DOHH2 (cell line): ENCODE measurements at regions not wholly inside any gene's neighbourhood (a gene's known extent, or its start where the extent isn't known, plus 50 kb on each side); places are given as distances from the start of the nearest gene placed in this dataset.

Experiments used
- H3F3A ChIP-seq: fragments of 200-600 bp; sonication (generic), shearing (Covaris generic); 2 replicates; pipeline ENCODE4 v1.6.0; 2016; ENCODE audit warnings: antibody characterized with exemption, mild to moderate bottlenecking; ENCODE audit not compliant: control insufficient read depth, insufficient read depth
- H3K27ac ChIP-seq: fragments of 200-600 bp; sonication (generic); 2 replicates; pipeline ENCODE4 v1.5.1; 2014; ENCODE audit warnings: low read depth, mild to moderate bottlenecking, low read length, moderate library complexity
- H3K27me3 ChIP-seq: fragments of 200-600 bp; sonication (generic); 2 replicates; pipeline ENCODE4 v1.6.1; 2014; ENCODE audit warnings: mild to moderate bottlenecking, low read length, mixed read lengths; ENCODE audit not compliant: control insufficient read depth
- H3K36me3 ChIP-seq: fragments of 200-600 bp; sonication (generic); 2 replicates; pipeline ENCODE4 v1.6.1; 2014; ENCODE audit warnings: mild to moderate bottlenecking, low read length, moderate library complexity, mixed read lengths; ENCODE audit not compliant: control insufficient read depth
- H3K4me1 ChIP-seq: fragments of 200-600 bp; sonication (generic); 2 replicates; pipeline ENCODE4 v1.6.1; 2014; ENCODE audit warnings: mild to moderate bottlenecking, low read length, mixed read lengths; ENCODE audit not compliant: control insufficient read depth
- H3K4me2 ChIP-seq: fragments of 200-600 bp; sonication (generic); 2 replicates; pipeline ENCODE4 v1.6.0; 2014; ENCODE audit warnings: mild to moderate bottlenecking, low read length, moderate library complexity
- H3K4me3 ChIP-seq: fragments of 200-600 bp; sonication (generic); 2 replicates; pipeline ENCODE4 v1.5.1; 2014; ENCODE audit warnings: mild to moderate bottlenecking, low read length, mixed read lengths
- H3K79me2 ChIP-seq: fragments of 200-600 bp; sonication (generic); 2 replicates; pipeline ENCODE4 v1.6.1; 2014; ENCODE audit warnings: mild to moderate bottlenecking, low read length, mixed read lengths; ENCODE audit not compliant: control insufficient read depth
- H3K9me2 ChIP-seq: fragments of 200-600 bp; sonication (generic); replicated peaks from 2 replicates; pipeline ENCODE4 v1.6.1; 2014; ENCODE audit warnings: mild to moderate bottlenecking, low read length, mixed read lengths; ENCODE audit not compliant: control insufficient read depth
- H3K9me3 ChIP-seq: fragments of 200-600 bp; sonication (generic); 2 replicates; pipeline ENCODE4 v1.6.1; 2014; ENCODE audit warnings: antibody characterized with exemption, low read length, mixed read lengths; ENCODE audit not compliant: control insufficient read depth, insufficient read depth
- H4K20me1 ChIP-seq: fragments of 200-600 bp; sonication (generic); 2 replicates; pipeline ENCODE4 v1.6.0; 2014; ENCODE audit warnings: low read depth, mild to moderate bottlenecking, antibody characterized with exemption, low read length, moderate library complexity; ENCODE audit not compliant: control insufficient read depth, insufficient read depth
- CTCF ChIP-seq: fragments of 200-600 bp; sonication (generic); IDR thresholded peaks from one replicate; pipeline ENCODE4 v1.5.1; 2014; ENCODE audit warnings: antibody characterized with exemption, mild to moderate bottlenecking, low read depth, low read length; ENCODE audit not compliant: poor library complexity, severe bottlenecking
- EZH2phosphoT487 ChIP-seq: fragments of 200-600 bp; sonication (generic); IDR thresholded peaks from 2 replicates; pipeline ENCODE4 v1.6.1; 2017; ENCODE audit warnings: borderline replicate concordance, mild to moderate bottlenecking, antibody characterized with exemption, low read length, moderate library complexity, mixed read lengths

GRCh38 chr13:107462501-107462900 is 752.8 kb downstream of the LIG4 start:
- H3F3A ChIP-seq, result no peaks in the 10 kb centered on the region
- H3K9me2 ChIP-seq, result no peaks in the 10 kb centered on the region
- H3K4me3 ChIP-seq, result no peak overlapping the region
- no peaks in the 10 kb centered on the region for H4K20me1 ChIP-seq
- no peaks in the 10 kb centered on the region for H3K27me3 ChIP-seq
- TF ChIP-seq EZH2phosphoT487 (no peak), CTCF (no peak)
- H3K36me3 ChIP-seq, result no peaks in the 10 kb centered on the region
- no peak overlapping the region for H3K27ac ChIP-seq
- H3K4me1 ChIP-seq, result no peaks in the 10 kb centered on the region
- no peak overlapping the region for H3K4me2 ChIP-seq
- no peaks in the 10 kb centered on the region for H3K79me2 ChIP-seq
- H3K9me3 ChIP-seq, result no peaks in the 10 kb centered on the region

GRCh38 chr13:107461751-107462150 is 753.6 kb downstream of the LIG4 start:
- Histone ChIP-seq H3K9me3 (no peaks in the 10 kb centered on the region), H3K79me2 (no peaks in the 10 kb centered on the region), H3K4me2 (no peak overlapping the region), H3K4me1 (no peaks in the 10 kb centered on the region), H3K36me3 (no peaks in the 10 kb centered on the region), H3K27ac (no peak overlapping the region), H3K4me3 (no peak overlapping the region), H4K20me1 (no peaks in the 10 kb centered on the region), H3K27me3 (no peaks in the 10 kb centered on the region), H3F3A (no peaks in the 10 kb centered on the region), H3K9me2 (no peaks in the 10 kb centered on the region)
- TF ChIP-seq CTCF, result no peak
- TF ChIP-seq EZH2phosphoT487, result no peak

GRCh38 chr13:107459430-107459829 is 755.9 kb downstream of the LIG4 start:
- Histone ChIP-seq H3K4me1 (no peaks in the 10 kb centered on the region), H3K9me3 (no peaks in the 10 kb centered on the region), H3K9me2 (no peaks in the 10 kb centered on the region), H3F3A (no peaks in the 10 kb centered on the region), H3K4me2 (no peak overlapping the region), H3K27ac (no peak overlapping the region), H3K79me2 (no peaks in the 10 kb centered on the region), H4K20me1 (no peaks in the 10 kb centered on the region), H3K27me3 (no peaks in the 10 kb centered on the region), H3K36me3 (no peaks in the 10 kb centered on the region), H3K4me3 (no peak overlapping the region)
- no peak for TF ChIP-seq CTCF
- no peak for TF ChIP-seq EZH2phosphoT487

- H3K9me2 ChIP-seq, result no peaks in the 10 kb centered on the region
- H3K27ac ChIP-seq, result no peak overlapping the region
- TF ChIP-seq CTCF, result no peak
- TF ChIP-seq EZH2phosphoT487, result no peak
- H3K9me3 ChIP-seq, result no peaks in the 10 kb centered on the region
- no peaks in the 10 kb centered on the region for H3K36me3 ChIP-seq
- no peaks in the 10 kb centered on the region for H3K79me2 ChIP-seq
- no peak overlapping the region for H3K4me2 ChIP-seq
- no peaks in the 10 kb centered on the region for H3K27me3 ChIP-seq
- H3K4me1 ChIP-seq, result no peaks in the 10 kb centered on the region
- H3K4me3 ChIP-seq, result no peak overlapping the region
- H3F3A ChIP-seq, result no peaks in the 10 kb centered on the region
- H4K20me1 ChIP-seq, result no peaks in the 10 kb centered on the region
Observed at GRCh38 chr13:107458269-107458668, 757.1 kb downstream of the LIG4 start.
